ENCODE measurements at regions not wholly inside any gene's neighbourhood (a gene's known extent, or its start where the extent isn't known, plus 50 kb on each side); places are given as distances from the start of the nearest gene placed in this dataset.

DNA sequence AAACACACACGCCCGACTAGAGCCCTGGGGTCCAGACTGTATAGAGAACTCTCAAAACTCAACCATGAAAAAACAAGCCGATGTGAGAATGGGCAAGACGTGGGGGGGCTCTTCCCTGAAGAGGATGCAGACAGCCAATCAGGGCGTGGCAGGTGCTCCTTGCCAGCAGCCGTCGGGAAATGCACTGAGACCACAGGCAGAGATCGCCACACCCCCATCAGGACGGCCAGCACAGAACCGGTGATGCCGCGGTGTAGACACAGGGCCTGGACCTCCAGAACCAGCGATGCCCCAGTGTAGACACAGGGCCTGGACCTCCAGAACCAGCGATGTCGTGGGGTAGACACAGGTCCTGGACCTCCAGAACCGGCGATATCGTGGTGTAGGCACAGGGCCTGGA is 169.2 kb downstream of the LAT start:
- peak overlapping the region; percentile 69 for H2BK20ac ChIP-seq (ENCODE audit: low read depth, low read length)
- WGBS, 2 experiments (ENCODE audit: extremely low coverage in 2 of 2, insufficient read length in 1 of 2) = 73% methylated on average over 10 of the region's 18 CpGs; no CpG with 5 or more reads in 1 of the 2 experiments
- no peak overlapping the region for H3K9ac ChIP-seq (ENCODE audit: low read depth, low read length)
- no peak overlapping the region for H3K56ac ChIP-seq (ENCODE audit: extremely low read depth, insufficient read depth, low read length)
- in situ Hi-C loops (cut with MboI; ENCODE audit: low sequenced_read_pairs) = no loop called here
- H3K23ac ChIP-seq (ENCODE audit: low read depth, low read length) = 0 out of 2 replicates have a peak overlapping the region, but pooled peaks have one; percentile 7
- H3K9me1 ChIP-seq (ENCODE audit: insufficient read depth, low read length) = peaks cover 4% of the 10 kb centered on the region
- peaks cover 4% of the 10 kb centered on the region; the same call in 1 of the 2 replicates for H3K36me3 ChIP-seq (ENCODE audit: control insufficient read depth, insufficient read depth, low read length)
- H3K18ac ChIP-seq (ENCODE audit: low read depth, low read length) = peak overlapping the region; percentile 44
- ATAC-seq (ENCODE audit: low read depth) (no peak), DNase-seq (no peak)
- peak overlapping the region; percentile 72 for H4K91ac ChIP-seq (ENCODE audit: insufficient read depth, low read depth, low read length)
- peak overlapping the region; percentile 94 for H2AK5ac ChIP-seq (ENCODE audit: low read depth, low read length)
- peak overlapping the region; percentile 35 for H2BK5ac ChIP-seq (ENCODE audit: low read depth, low read length, poor library complexity, severe bottlenecking)
- no peak overlapping the region for H3K4me3 ChIP-seq (ENCODE audit: insufficient read depth, low read depth, low read length)
- H2AK9ac ChIP-seq (replicated peaks; ENCODE audit: low read depth, low read length, poor library complexity) = no peak overlapping the region
- H3K4me2 ChIP-seq (ENCODE audit: low read depth, low read length) = no peak overlapping the region
- H3K79me1 ChIP-seq (ENCODE audit: low read depth in 1 of 2, low read length in 2 of 2) = no peaks in the 10 kb centered on the region
- CTCF ChIA-PET = no interaction called here
- H2BK15ac ChIP-seq (ENCODE audit: low read depth, low read length) = peak overlapping the region; percentile 72; the same call in 1 of the 3 replicates
- H3K14ac ChIP-seq (replicated peaks; ENCODE audit: low read depth, low read length) = peak overlapping the region; percentile 76; the same call in 1 of the 2 replicates
- no peaks in the 10 kb centered on the region for H3K9me3 ChIP-seq (ENCODE audit: control insufficient read depth, insufficient read depth, low read length)
- H4K20me1 ChIP-seq (ENCODE audit: insufficient read depth, low read length) = no peaks in the 10 kb centered on the region; the same call in 1 of the 2 replicates
- POLR2A ChIA-PET (ENCODE audit: unreplicated experiment) = no interaction called here
- no TSS peak for BruUV-seq (replicated peaks)
- H4K5ac ChIP-seq (ENCODE audit: low read depth, low read length) = peak overlapping the region; percentile 65
- no peak overlapping the region for H2AFZ ChIP-seq (replicated peaks; ENCODE audit: low read length, poor library complexity)
- peak overlapping the region; percentile 64 for H2BK120ac ChIP-seq (ENCODE audit: low read depth, low read length)
- no peaks in the 10 kb centered on the region for H3K27me3 ChIP-seq (ENCODE audit: control insufficient read depth, insufficient read depth, low read length)
- H3K4ac ChIP-seq (ENCODE audit: low read depth, low read length) = peak overlapping the region; percentile 63
- peak overlapping the region; percentile 74; the same call in 1 of the 2 replicates for H3K27ac ChIP-seq (ENCODE audit: insufficient read depth, low read length)
- peaks cover 25% of the 10 kb centered on the region for H3K4me1 ChIP-seq (ENCODE audit: control insufficient read depth, insufficient read depth, low read length)
- intact Hi-C loops (cut with micrococcal nuclease) = no loop called here
- peak overlapping the region; percentile 39 to 77; a peak in 2 of 4 replicates for H4K8ac ChIP-seq (ENCODE audit: low read depth in 2 of 2, low read length in 2 of 2)
- TF ChIP-seq RFX5 (IDR thresholded peaks at IDR 0.05; ENCODE audit: low read depth, low read length) (no peak), CHD1 (IDR thresholded peaks at IDR 0.05; ENCODE audit: low read depth, low read length) (no peak), BHLHE40 (IDR thresholded peaks at IDR 0.05; ENCODE audit: low read depth, low read length) (no peak), RAD21 (IDR thresholded peaks at IDR 0.05; ENCODE audit: low read length) (no peak), ELK1 (IDR thresholded peaks at IDR 0.05; ENCODE audit: borderline replicate concordance, low read depth, low read length) (no peak), MAZ (IDR thresholded peaks at IDR 0.05; ENCODE audit: borderline replicate concordance, low read depth, low read length) (no peak), MXI1 (IDR thresholded peaks at IDR 0.05; ENCODE audit: borderline replicate concordance, low read depth, low read length) (no peak), MAFK (IDR thresholded peaks at IDR 0.05; ENCODE audit: low read depth, low read length) (no peak), USF2 (IDR thresholded peaks at IDR 0.05; ENCODE audit: low read depth, low read length) (no peak), CEBPB (IDR thresholded peaks at IDR 0.05; ENCODE audit: low read depth, low read length) (no peak), NFE2L2 (IDR thresholded peaks at IDR 0.05; ENCODE audit: low read depth, low read length) (no peak), RCOR1 (IDR thresholded peaks at IDR 0.05; ENCODE audit: insufficient replicate concordance, low read length) (no peak)
- TF ChIP-seq, protein P1, sequence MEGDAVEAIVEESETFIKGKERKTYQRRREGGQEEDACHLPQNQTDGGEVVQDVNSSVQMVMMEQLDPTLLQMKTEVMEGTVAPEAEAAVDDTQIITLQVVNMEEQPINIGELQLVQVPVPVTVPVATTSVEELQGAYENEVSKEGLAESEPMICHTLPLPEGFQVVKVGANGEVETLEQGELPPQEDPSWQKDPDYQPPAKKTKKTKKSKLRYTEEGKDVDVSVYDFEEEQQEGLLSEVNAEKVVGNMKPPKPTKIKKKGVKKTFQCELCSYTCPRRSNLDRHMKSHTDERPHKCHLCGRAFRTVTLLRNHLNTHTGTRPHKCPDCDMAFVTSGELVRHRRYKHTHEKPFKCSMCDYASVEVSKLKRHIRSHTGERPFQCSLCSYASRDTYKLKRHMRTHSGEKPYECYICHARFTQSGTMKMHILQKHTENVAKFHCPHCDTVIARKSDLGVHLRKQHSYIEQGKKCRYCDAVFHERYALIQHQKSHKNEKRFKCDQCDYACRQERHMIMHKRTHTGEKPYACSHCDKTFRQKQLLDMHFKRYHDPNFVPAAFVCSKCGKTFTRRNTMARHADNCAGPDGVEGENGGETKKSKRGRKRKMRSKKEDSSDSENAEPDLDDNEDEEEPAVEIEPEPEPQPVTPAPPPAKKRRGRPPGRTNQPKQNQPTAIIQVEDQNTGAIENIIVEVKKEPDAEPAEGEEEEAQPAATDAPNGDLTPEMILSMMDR (conservative IDR thresholded peaks at IDR 0.05; ENCODE audit: low read depth, low read length) = no peak
- dilution Hi-C loops (cut with HindIII; ENCODE audit: low sequenced_read_pairs, unreplicated experiment) = no loop called here

Data from IMR-90 (cell line).